Peyer's patch (tissue), 4 donors: ENCODE measurements at regions not wholly inside any gene's neighbourhood (a gene's known extent, or its start where the extent isn't known, plus 50 kb on each side); places are given as distances from the start of the nearest gene placed in this dataset.

Experiments
- CTCF ChIP-seq, 6 experiments: fragments of 450-650 bp in 4 of 6; fragments of 200-600 bp in 2 of 6; sonication (generic) in 1 of 6; IDR thresholded peaks; one replicate each; pipeline ENCODE4 v1.5.1; 2017 to 2019; ENCODE audit warnings: antibody characterized with exemption in 6 of 6, mild to moderate bottlenecking in 3 of 6, moderate library complexity in 1 of 6
- POLR2A ChIP-seq, 2 donors: fragments of 450-650 bp; IDR thresholded peaks; one replicate each; pipeline ENCODE4 v1.5.1; 2017; ENCODE audit warnings: antibody characterized with exemption in 2 of 2, mild to moderate bottlenecking in 2 of 2, moderate library complexity in 2 of 2

GRCh38 chr2:182554950-182555349 is 128.1 kb upstream of the PDE1A start:
- no peak for TF ChIP-seq CTCF (IDR thresholded peaks at IDR 0.05)
- TF ChIP-seq POLR2A (IDR thresholded peaks at IDR 0.05), result no peak
